GM21737 (cell line): ENCODE measurements at regions not wholly inside any gene's neighbourhood (a gene's known extent, or its start where the extent isn't known, plus 50 kb on each side); places are given as distances from the start of the nearest gene placed in this dataset.

ENCODE experiments used
- ATAC-seq: cut with Tn5 transposase; IDR thresholded peaks from one replicate; pipeline ENCODE4 v1.9.1; 2021; ENCODE audit warnings: mild to moderate bottlenecking, moderate library complexity; ENCODE audit not compliant: unreplicated experiment

- ATAC-seq = no peak
These were observed 53.8 kb upstream of the RANBP3L start for GRCh38 chr5:36355516-36355915.

DNA sequence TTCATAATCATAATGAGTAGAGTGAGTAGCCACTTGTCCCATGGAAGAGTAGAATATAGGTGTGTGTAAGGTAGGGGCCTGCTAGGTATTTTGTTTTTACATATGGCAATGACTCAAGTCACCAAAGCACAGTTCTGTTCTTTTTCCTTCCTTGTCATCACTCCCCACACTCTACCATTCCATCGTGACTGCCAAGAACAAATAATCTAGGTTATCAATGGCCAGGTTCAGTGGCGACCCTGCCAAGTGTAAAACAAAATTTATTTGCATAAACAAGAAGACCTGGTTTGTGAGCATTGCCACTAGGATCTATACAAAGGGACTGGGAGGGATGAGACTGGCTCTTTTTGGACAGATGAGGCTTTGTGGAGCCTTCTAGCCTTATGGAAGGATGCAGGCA lies 55.2 kb upstream of the RANBP3L start:
- ATAC-seq = no peak

GRCh38 chr5:36357391-36357975 lies 55.8 kb upstream of the RANBP3L start:
- no peak for ATAC-seq

- ATAC-seq = no peak
These were observed 57.6 kb upstream of the RANBP3L start for GRCh38 chr5:36359267-36359666.

GRCh38 chr5:36360307-36360706 lies 58.6 kb upstream of the RANBP3L start:
- ATAC-seq = no peak

- ATAC-seq = no peak
These were observed 61.4 kb upstream of the RANBP3L start for GRCh38 chr5:36363101-36363500.

- ATAC-seq = no peak
These were observed 62.0 kb upstream of the RANBP3L start for GRCh38 chr5:36363744-36364143.

DNA sequence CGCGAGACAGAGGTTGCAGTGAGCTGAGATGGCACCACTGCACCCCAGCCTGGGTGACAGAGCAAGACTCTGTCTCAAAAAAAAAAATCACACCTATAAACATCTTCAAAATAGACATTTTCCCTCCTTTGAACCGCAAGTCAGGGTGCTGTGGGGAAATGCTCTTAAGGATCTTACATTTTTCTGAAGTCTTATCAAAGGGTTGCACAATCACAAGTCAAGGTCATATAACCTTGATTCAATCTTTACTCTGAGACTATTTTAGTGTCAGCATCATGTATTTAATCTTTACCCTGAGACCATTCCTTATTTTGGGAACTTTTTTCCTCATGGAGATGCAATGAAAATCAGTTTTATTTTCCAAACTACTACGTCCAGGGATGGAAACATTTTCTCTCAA lies 62.8 kb upstream of the RANBP3L start:
- no peak for ATAC-seq

DNA sequence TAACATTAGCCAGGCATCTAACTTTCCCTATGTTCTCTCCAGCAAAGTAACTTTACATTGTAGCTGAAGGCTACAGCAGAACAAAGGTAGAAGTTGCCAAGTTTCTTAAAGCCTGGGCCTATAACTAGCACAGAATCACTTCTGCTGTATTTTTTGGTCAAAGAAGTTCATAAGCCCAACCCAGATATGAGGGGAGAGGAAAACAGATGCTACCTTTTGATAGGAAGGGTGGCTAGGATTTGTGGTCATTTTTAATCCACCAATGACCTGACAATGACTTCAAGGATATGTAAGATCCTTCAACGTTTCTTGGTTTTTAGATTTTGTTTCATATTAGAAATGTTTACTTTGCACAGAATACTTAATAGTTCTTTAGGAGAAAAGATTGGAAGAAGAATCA lies 64.2 kb upstream of the RANBP3L start:
- no peak for ATAC-seq

DNA sequence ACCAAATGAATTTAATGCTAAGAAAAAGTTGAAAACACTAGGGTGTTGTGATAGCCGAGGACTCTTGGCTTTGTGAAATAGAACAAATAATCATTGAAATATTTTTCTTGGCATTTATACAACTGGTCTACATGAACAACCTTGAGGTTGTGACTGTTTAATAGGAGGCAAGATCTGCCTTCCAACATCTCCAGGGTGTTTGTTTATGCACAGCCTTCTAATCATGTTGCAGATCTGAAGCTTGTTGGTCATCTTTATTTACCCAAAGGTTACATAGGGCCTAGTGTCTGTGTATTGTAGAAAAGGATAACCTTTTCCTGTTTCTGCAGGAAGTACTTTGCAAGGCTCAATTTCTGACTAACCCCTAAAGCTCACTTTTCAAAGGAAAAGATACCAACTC lies 65.2 kb upstream of the RANBP3L start:
- ATAC-seq = no peak

DNA sequence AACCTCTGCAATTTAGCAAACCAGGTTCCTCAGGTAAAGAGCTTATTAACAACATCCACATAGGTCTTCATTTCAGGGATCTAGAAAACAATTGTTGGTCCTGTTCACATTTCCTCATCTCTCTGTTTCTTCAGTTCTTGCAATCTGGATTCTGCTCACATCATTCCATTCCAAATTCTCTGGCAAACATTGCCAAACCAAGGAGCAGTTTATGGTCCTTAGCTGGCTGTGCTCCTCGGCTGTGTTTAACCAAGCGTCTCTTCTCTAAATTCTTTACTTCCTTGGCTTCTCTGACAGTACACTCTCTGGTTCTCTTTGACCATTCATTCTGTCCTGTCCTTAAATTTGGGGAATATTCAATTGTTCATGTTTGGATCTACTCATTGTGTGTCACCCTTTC lies 65.8 kb upstream of the RANBP3L start:
- no peak for ATAC-seq

- ATAC-seq = no peak
These were observed 67.6 kb upstream of the RANBP3L start for GRCh38 chr5:36369219-36369690.

DNA sequence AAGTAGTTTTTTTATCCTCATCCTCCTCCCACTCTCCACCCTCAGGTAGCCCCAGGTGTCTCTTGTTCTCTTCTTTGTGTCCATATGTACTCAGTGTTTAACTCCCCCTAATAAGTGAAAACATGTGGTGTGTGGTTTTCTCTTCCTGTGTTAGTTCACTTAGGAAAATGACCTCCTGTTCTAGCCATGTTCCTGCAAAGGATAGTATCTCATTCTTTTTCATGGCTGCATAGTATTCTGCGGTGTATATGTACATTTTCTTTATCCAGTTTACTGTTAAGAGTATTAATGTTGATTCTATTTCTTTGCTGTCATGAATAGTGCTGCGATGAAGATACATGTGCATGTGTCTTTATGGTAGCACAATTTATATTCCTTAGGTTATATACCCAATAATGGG lies 68.4 kb upstream of the RANBP3L start:
- ATAC-seq = no peak

- no peak for ATAC-seq
These were observed 69.7 kb upstream of the RANBP3L start for GRCh38 chr5:36371366-36371765.

DNA sequence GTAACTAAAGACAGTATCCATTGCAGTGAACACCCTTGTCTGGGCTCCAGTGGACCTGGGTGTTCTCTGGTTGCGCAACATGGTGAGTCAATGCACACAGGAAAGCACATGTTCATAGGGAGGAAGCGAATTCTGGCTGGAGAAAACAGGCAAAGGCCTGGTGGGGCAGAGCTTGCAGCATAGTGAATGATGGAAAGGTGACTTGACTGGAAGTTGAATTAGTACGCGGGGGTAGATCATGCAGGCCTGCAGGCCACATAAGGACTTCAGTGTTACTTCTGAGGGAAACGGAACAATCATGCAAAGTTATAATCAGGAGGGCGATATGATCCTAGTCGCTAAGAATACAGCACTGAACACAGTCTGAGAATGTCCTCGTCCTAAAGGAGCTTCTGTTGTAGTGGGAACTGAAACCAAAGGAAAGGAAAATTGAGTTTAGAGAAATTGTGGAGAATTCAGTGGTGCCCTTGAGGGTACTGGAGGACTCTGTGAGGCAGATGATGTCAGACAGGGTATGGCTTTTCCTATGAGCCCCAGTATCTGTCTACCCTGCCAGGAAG lies 71.9 kb upstream of the RANBP3L start:
- no peak for ATAC-seq

GRCh38 chr5:36374266-36374862 lies 72.7 kb upstream of the RANBP3L start:
- no peak for ATAC-seq

DNA sequence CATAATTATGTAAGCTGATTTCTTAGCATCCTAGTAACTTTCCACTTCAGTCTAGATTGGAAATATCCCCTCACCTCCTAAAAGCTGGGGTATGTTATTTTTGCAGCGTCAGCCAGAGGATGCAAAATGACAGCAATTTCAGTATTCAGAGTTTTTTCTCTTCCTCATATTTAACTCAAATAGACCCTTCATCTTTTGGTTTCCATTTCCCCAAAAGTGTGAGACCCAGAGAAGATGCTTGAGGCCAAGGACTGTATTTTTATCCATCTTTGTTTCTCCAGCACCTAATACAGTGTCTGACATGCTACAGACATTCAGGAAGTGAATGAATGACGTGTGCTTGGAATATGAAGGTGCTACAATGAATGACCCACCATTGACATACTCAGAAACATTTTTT lies 75.5 kb upstream of the RANBP3L start:
- ATAC-seq = no peak

DNA sequence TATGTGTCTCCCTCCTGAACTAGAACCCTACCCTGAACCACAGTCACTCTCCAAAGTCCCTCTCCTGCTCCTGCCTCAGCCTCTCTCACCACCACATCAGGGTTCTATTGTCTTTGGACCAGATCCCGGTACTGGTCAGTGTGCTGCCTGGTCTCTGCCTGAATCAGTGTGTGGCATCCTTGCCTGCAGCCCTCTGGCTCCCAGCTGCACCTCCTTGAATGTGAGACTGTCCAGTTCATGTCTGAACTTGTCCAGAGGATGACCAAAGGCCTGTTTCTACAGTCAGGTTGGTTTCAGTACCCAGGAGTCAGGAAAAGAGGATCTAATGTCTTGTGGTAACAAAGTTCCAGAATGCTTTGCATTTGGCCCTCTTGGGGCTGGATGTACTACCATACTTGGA lies 76.8 kb upstream of the RANBP3L start:
- no peak for ATAC-seq

GRCh38 chr5:36382890-36383289 lies 81.2 kb upstream of the RANBP3L start:
- ATAC-seq = no peak

DNA sequence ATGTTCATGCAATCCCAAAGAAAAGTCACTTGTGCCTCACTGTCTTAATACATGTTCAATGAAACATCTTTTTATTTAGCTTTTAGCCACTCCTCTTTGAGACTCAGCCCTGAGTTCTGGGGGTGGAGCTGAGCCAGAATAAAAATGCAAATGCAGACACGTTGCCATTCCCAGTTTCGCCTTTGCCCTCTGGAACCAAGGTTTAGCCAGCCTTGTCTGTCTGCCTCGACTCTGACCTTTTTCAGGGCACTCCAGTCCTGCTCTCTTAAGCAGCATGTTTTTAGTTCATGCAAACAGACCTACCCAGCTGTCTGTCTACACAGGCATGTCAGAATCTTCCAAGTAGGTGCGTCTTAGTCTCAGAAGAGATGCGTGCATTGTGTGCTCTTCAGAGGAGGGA lies 82.2 kb upstream of the RANBP3L start:
- no peak for ATAC-seq

- no peak for ATAC-seq
These were observed 83.1 kb upstream of the RANBP3L start for GRCh38 chr5:36384845-36385244.

DNA sequence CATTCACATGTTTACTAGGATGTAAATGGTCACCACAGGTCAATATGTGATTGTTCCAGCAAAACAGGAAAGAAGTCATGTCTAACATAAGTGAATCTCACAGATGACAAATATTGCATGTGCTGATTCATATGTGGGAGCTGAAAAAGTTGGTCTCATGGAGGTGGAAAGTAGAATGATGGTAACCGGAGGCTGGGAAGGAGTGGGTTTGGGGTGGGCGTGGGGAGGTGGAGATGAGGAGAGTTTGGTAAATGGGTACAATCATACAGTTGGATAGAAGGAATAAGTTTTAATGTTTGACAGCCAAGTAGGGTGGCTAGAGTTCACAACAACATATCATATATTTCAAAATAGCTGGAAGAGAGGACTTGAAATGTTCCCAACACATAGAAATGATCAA lies 83.8 kb upstream of the RANBP3L start:
- no peak for ATAC-seq

DNA sequence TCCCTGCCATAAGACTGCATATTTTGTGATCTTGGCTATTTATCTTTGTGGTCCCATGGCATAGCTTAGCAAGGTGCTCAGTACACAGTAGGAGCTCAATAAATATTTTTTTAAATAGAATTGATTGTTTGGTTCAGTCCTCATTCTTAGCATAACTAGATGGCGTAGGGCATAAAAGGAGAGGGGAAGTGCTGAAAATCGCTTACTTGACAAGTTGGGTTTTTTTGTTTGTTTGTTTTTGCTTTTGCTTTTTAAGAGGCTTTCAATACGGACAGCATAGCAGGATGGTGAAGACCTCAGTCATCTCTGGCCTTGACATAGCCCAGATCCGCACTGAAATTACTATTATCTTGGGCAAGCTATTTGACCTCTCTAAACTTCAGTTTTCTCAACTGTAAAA lies 86.6 kb upstream of the RANBP3L start:
- no peak for ATAC-seq
